GM12878 (cell line): ENCODE measurements at regions not wholly inside any gene's neighbourhood (a gene's known extent, or its start where the extent isn't known, plus 50 kb on each side); places are given as distances from the start of the nearest gene placed in this dataset.
"Not testable (repeated sequence)": the region's sequence is repeated elsewhere in the genome, so short reads cannot be mapped to it uniquely, and the experiment has no call there.

Source experiments
- ATAC-seq: fragments of 200-7000 bp; cut with Tn5 transposase; 3 replicates; pipeline ENCODE4 v1.9.1; 2020; ENCODE audit warnings: mild to moderate bottlenecking, moderate library complexity
- BruUV-seq: library from RNA; stranded (reverse); fragments of 400-500 nt; replicated peaks from 2 replicates; lab custom pipeline; 2021; lab: Mats Ljungman, UMichigan
- CTCF ChIA-PET: fragments of 300-600 bp; sonication (Branson Sonifier 250); formaldehyde crosslinking; extraction: SDS; loops from one replicate; lab custom pipeline; 2021; ENCODE audit warnings: inconsistent platforms; lab: Yijun Ruan, JAX
- POLR2A ChIA-PET: fragments of 350-600 bp; formaldehyde crosslinking; extraction: SDS; loops from one replicate; lab custom pipeline; 2021; ENCODE audit warnings: inconsistent platforms; lab: Charles Lee
- RAD21 ChIA-PET: fragments of 300-600 bp; sonication (Branson Sonifier 250); formaldehyde crosslinking; loops from one replicate; lab custom pipeline; 2023; ENCODE audit warnings: antibody characterized with exemption; ENCODE audit not compliant: unreplicated experiment; lab: Charles Lee
- SMC1A ChIA-PET: fragments of 300-600 bp; sonication (Branson Sonifier 250); formaldehyde crosslinking; loops from one replicate; lab custom pipeline; 2023; ENCODE audit not compliant: unreplicated experiment, uncharacterized antibody; lab: Charles Lee
- DNase-seq: peaks from one replicate; pipeline ENCODE4 v3.0.0-alpha.2; 2011; ENCODE audit warnings: low read depth, low spot score
- FAIRE-seq: peaks from 3 replicates; lab custom pipeline; 2011; peaks lifted over from hg19 to GRCh38; lab: Jason Lieb, UNC
- H2AFZ ChIP-seq: 2 replicates; pipeline ENCODE4 v1.6.0; 2011; ENCODE audit warnings: low read depth, low read length, control low read depth; ENCODE audit not compliant: control insufficient read depth
- H3K27ac ChIP-seq: 2 replicates; pipeline ENCODE4 v1.5.1; 2011; ENCODE audit warnings: control low read depth; ENCODE audit not compliant: control insufficient read depth, insufficient read depth
- H3K27me3 ChIP-seq, 2 experiments: replicated peaks in 1 of 2; 2 replicates each; pipeline versions ENCODE4 v1.6.0 to v1.6.1; 2011; ENCODE audit warnings: low read length in 1 of 2; ENCODE audit not compliant: control insufficient read depth in 2 of 2, insufficient read depth in 2 of 2
- H3K36me3 ChIP-seq, 2 experiments: 2 replicates each; pipeline ENCODE4 v1.5.1; 2011; ENCODE audit warnings: low read length in 1 of 2; ENCODE audit not compliant: control insufficient read depth in 2 of 2, insufficient read depth in 2 of 2
- H3K4me1 ChIP-seq: 2 replicates; pipeline ENCODE4 v1.6.1; 2011; ENCODE audit warnings: mild to moderate bottlenecking, low read length, moderate library complexity, mixed read lengths; ENCODE audit not compliant: control insufficient read depth, insufficient read depth
- H3K4me2 ChIP-seq: 2 replicates; pipeline ENCODE4 v1.6.0; 2011; ENCODE audit warnings: control low read depth; ENCODE audit not compliant: control insufficient read depth, insufficient read depth
- H3K4me3 ChIP-seq: fragments of 200-600 bp; sonication (generic); 2 replicates; pipeline ENCODE4 v1.5.1; 2016
- H3K79me2 ChIP-seq: 2 replicates; pipeline ENCODE4 v1.6.0; 2011; ENCODE audit warnings: low read length; ENCODE audit not compliant: control insufficient read depth, insufficient read depth
- H3K9ac ChIP-seq: 2 replicates; pipeline ENCODE4 v1.8.0; 2011; ENCODE audit warnings: low read length, control low read depth, mixed read lengths; ENCODE audit not compliant: control insufficient read depth, insufficient read depth
- H3K9me3 ChIP-seq: replicated peaks from 3 replicates; pipeline ENCODE4 v1.5.1; 2011; ENCODE audit warnings: mild to moderate bottlenecking, low read length; ENCODE audit not compliant: control insufficient read depth, insufficient read depth
- H4K20me1 ChIP-seq: 2 replicates; pipeline ENCODE4 v1.6.0; 2011; ENCODE audit not compliant: control insufficient read depth, insufficient read depth
- CBX5 ChIP-seq: sonication (generic); IDR thresholded peaks from 2 replicates; pipeline ENCODE4 v1.6.1; 2016; ENCODE audit warnings: low read depth, moderate library complexity, mild to moderate bottlenecking, inconsistent platforms
- PAX8 ChIP-seq: fragments of 450-650 bp; IDR thresholded peaks from 2 replicates; pipeline ENCODE4 v1.6.1; 2017; ENCODE audit warnings: mild to moderate bottlenecking, moderate library complexity
- RB1 ChIP-seq: fragments of 450-650 bp; formaldehyde crosslinking; IDR thresholded peaks from 2 replicates; pipeline ENCODE4 v1.6.1; 2017; ENCODE audit warnings: mild to moderate bottlenecking, borderline replicate concordance
- TCF12 ChIP-seq: IDR thresholded peaks from 2 replicates; pipeline ENCODE4 v1.6.1; 2011; ENCODE audit warnings: low read depth, mild to moderate bottlenecking, low read length
- WGBS: methylation state at CpG from one replicate; pipeline ENCODE4 v1.1.6; 2016; ENCODE audit warnings: low lambda C conversion rate; ENCODE audit not compliant: insufficient replicate concordance, insufficient coverage; ENCODE audit errors: missing lambda C conversion rate; 5-methylcytosine and 5-hydroxymethylcytosine counted together
- in situ Hi-C: fragments of 300-500 bp; cut with MboI; formaldehyde crosslinking; loops from 9 replicates; pipeline ENCODE4 v1.14.3; 2018; ENCODE audit warnings: mixed read lengths
- intact Hi-C: fragments of 100-400 bp; cut with micrococcal nuclease; formaldehyde crosslinking; loops from one replicate; pipeline ENCODE4 v1.14.2; 2022; ENCODE audit not compliant: unreplicated experiment

DNA sequence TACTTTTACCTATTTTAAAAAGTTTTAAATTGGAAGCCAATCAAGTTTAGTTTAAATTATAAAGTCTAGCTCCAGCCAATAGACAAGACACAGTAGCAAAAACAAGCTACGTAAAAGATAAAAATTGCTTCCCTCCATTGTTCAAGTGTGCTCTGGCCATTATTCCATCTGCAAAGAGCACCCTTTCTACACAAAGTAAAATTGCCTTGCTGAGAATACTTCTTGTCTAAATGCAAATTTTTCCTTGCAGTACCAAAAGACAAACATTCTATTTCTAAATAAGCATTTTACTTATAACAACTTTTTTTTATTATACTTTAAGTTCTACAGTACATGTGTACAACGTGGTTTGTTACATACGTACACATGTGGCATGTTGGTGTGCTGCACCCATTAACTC is 75.9 kb upstream of the ZNF746 start:
- Histone ChIP-seq H3K27ac (no peak overlapping the region), H3K4me1 (no peaks in the 10 kb centered on the region), H3K36me3 (peaks cover 0 to 2% of the 10 kb centered on the region in 2 experiments; a peak in 2 of 4 replicates), H3K9me3 (peaks cover 4% of the 10 kb centered on the region), H4K20me1 (no peaks in the 10 kb centered on the region), H3K79me2 (no peaks in the 10 kb centered on the region), H3K9ac (no peak overlapping the region), H3K27me3 (no peaks in the 10 kb centered on the region), H3K4me3 (no peak overlapping the region), H3K4me2 (no peak overlapping the region), H2AFZ (no peak overlapping the region)
- POLR2A ChIA-PET: no interaction called here
- in situ Hi-C loops: no loop called here
- SMC1A ChIA-PET: interaction anchor here (1.7 kb wide), 1 partner anchor 38 kb away, joined by 4 read pairs; no protein-coding TSS in a partner anchor
- BruUV-seq: no TSS peak
- no peak for TF ChIP-seq PAX8
- TF ChIP-seq CBX5: peak; percentile 81; the same call in 1 of the 2 replicates
- no peak for TF ChIP-seq TCF12
- TF ChIP-seq RB1: no peak
- DNase-seq: no peak
- intact Hi-C loops: no loop called here
- RAD21 ChIA-PET: no interaction called here
- no peak for FAIRE-seq
- CTCF ChIA-PET: no interaction called here
- ATAC-seq: no peak
- WGBS: 98% methylated on average over 3 of the region's 3 CpGs

DNA sequence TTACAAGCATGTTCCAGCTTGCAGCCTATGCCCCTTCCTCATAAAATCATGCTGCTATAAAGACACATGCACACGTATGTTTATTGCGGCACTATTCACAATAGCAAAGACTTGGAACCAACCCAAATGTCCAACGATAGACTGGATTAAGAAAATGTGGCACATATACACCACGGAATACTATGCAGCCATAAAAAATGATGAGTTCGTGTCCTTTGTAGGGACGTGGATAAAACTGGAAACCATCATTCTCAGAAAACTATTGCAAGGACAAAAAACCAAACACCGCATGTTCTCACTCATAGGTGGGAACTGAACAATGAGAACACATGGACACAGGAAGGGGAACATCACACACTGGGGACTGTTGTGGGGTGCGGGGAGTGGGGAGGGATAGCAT is 75.3 kb upstream of the ZNF746 start:
- H3K4me2 ChIP-seq, H3K27me3 ChIP-seq, H4K20me1 ChIP-seq, H3K9me3 ChIP-seq, ATAC-seq, H3K4me1 ChIP-seq, DNase-seq, H3K36me3 ChIP-seq, BruUV-seq, H2AFZ ChIP-seq, in situ Hi-C loops, FAIRE-seq, POLR2A ChIA-PET, RAD21 ChIA-PET, H3K9ac ChIP-seq, H3K79me2 ChIP-seq, H3K4me3 ChIP-seq, H3K27ac ChIP-seq, intact Hi-C loops: not testable (repeated sequence)
- CTCF ChIA-PET: interaction anchor here (1.4 kb wide), 1 partner anchor 51 kb away, joined by 3 read pairs; no protein-coding TSS in a partner anchor
- SMC1A ChIA-PET: interaction anchor here (1.7 kb wide), 1 partner anchor 37 kb away, joined by 4 read pairs; no protein-coding TSS in a partner anchor
- 98% methylated on average over 8 of the region's 8 CpGs for WGBS
